Activated gamma-delta T cell treated with Interleukin-2 at 50 U/mL for 16 hours (primary cell): ENCODE measurements at regions not wholly inside any gene's neighbourhood (a gene's known extent, or its start where the extent isn't known, plus 50 kb on each side); places are given as distances from the start of the nearest gene placed in this dataset.
A peak's percentile ranks its signal among the peaks of the same experiment; 100 is the strongest.
"Not testable (repeated sequence)": the region's sequence is repeated elsewhere in the genome, so short reads cannot be mapped to it uniquely, and the experiment has no call there.

Source experiments
- DNase-seq: peaks from one replicate; pipeline ENCODE4 v3.0.0-alpha.2; 2020

GRCh38 chr13:72657379-72657778 lies 70.0 kb downstream of the MZT1 start:
- DNase-seq = no peak

- no peak for DNase-seq
Observed at GRCh38 chr13:72656357-72656756, 71.1 kb downstream of the MZT1 start.

DNA sequence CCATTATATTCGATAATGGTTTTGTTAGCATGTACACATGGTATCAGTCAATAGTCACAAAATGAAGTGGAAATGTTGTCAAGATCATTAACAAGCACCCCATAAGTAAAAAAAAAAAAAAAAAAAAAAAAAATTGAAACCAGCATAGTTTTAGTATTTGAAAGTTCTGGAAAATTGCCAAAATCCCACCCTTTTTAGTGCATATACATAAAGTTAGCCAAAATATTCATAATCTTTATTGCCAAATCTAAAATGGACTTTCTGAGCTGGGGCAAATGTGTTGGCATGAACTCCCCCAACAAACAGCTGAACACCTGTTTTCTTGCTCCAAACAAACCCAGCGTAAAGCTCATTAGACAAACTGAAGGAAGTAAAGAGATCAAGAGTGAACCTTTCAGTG lies 73.9 kb downstream of the MZT1 start:
- no peak for DNase-seq

DNA sequence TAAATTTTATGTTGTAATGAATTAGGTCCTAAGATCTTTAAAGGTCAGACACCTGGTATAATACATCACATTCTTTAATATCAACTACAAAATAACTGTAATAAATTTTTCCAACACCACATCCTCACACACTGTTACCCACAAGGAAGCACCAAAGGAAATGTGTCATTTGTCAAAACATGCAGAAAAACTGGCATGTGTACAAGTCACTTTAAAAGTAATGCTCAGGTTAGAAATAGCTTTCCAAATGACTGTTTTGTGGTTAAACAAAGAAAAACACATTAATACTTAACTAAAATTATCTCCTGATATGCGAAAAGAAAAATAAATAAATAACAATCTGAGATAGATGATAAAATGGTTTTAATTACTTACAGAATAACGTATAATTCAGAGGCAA lies 74.7 kb downstream of the MZT1 start:
- DNase-seq = no peak

- DNase-seq = no peak
Observed at GRCh38 chr13:72651144-72651543, 76.3 kb downstream of the MZT1 start.

GRCh38 chr13:72650051-72650700 lies 77.3 kb downstream of the MZT1 start:
- DNase-seq = no peak

DNA sequence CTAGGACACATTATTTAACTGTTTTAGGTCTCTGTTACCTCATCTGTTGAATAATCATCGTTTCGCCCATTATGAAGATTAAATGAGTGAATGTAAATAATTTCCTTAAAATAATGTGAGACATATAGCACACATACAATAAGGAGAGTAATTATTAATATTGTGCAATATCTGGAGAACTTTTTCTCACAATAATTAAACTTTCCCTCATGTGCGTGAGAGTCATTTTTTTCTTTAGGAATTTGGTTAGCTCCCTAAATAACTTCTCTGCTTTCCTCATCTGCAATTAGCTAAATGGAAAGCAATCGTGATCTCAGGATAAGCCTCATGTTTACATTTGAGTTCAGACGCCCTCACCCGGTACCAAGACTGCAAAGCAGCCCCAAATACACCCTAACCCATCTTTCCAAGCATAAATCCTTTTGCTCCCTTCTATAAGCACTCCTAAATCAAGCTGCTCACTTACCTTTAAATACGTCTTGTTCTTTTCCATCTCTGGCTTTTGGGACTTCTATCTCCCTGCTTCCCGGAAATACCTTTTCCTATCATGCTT lies 78.8 kb downstream of the MZT1 start:
- no peak for DNase-seq

GRCh38 chr13:72647422-72647821 lies 80.0 kb downstream of the MZT1 start:
- no peak for DNase-seq

- DNase-seq = no peak
Observed at GRCh38 chr13:72645521-72645920, 81.9 kb downstream of the MZT1 start.

DNA sequence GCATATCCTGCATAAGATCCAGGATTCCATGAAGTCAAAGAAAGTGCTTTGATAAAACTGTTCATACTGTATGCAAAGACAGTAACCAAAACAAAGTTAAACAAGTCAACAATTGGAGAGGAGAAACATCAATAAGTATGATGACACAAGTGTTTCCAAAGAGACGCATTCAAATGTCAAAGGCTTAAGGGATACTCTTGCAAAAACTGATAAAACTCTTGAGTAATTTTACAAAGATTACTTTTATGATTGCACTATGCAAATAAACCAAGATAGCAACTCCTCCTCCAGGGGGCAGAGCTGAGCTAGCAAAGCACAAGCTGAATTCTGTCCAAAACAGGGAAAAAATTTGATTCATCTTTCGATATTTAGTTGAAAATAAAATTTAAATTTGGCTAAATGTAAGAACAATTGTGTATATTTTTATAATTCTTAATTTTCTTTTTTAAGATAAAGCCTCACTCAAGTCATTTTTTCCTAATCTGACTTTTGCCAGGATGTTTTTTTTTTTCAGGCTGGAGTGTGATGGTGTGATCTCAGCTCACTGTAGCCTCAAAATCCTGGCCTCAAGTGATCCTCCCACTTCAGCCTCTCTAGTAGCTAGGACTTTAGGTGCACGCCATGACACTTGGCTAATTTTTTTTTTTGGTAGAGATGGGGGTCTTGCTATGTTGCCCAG lies 84.0 kb downstream of the MZT1 start:
- DNase-seq = peak; percentile 20

DNA sequence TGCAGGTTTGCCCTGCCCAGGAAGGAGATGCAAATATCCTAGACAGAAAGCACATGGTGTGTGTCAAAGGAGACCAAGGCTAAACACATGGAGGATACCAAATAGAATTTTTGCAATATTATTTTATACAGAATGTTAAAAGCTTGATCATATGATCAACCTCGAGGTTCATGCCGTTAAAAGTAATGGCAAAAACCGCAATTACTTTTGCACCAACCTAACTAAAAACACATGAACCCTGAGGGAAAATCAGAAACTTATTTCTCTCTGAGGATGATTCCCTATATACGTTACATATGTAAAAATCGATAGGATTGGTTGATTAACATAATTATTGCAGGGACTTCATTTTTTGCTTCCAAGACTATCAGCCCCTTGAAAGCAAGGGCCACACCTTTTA lies 88.1 kb downstream of the MZT1 start:
- no peak for DNase-seq

DNA sequence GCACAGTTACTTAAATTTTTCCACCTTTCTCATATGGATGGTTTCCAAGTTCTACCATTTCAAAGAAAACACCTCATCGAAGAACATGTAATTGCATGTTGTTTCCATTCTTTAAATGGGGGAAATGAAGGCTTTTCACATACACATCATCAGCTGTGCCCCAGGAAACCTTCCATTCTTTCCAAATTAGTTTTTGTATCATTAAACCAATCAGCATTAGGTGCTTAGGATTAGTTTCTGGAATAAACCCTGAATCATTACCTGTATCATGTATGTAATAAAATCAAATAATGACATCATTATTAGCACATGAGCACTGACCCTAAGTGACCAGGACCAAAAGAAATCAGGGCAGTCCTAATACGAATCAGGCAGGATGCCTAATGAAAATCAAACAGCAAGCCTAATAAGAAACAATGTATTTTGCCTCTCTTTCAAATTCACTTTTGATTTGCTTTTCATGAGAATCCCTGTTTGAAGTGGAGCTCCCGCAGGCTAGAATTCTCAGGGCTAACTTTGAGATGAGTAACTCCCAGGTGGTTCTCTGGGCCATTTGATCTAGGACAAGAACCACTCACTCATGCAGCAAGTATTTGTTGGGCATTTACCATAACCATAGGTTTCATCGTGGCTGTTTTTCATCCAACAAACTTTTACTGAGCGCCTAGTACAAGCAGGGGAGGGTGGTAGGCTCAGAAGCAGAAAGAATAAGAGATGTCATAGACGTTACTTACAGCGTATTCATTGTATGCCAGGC lies 89.2 kb downstream of the MZT1 start:
- DNase-seq = no peak

DNA sequence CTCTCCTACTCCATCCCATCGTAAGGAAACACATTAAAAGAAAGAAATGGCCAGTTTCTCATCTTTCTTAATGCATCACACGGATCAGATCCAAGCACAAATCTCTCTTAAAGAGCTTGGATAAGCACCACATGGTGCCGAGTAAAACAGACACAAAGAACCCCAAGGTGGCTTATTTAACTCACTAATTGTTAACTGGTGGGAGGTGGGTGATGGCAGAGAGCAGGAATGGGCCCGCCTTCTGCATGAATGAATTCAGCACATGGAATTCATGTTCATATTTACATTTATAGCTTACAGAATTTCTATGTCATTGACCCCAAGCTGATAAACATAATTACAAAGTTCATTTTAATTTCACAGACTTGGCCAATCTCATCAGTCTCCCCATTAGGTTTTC lies 89.9 kb downstream of the MZT1 start:
- no peak for DNase-seq

DNA sequence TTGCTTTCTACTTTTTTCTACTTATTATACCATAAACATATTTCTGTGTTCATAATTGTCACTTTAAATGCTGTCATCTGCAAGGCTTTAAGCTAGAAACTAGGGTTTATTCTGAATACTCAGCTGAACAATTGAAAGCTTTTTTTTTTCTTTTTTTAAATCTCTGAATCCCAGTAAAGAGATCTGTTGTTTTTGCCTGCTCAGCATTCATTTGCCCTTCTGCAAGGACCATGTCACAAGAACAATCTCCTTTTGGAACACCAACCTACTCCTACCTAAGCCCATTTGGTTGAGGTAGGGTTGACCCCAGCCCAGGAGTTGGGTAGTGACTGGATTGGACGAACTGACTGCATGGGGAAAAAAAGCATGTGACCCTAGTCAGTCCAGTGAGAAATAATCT lies 92.6 kb downstream of the MZT1 start:
- no peak for DNase-seq

- no peak for DNase-seq
Observed at GRCh38 chr13:72622546-72622945, 104.9 kb downstream of the MZT1 start.

DNA sequence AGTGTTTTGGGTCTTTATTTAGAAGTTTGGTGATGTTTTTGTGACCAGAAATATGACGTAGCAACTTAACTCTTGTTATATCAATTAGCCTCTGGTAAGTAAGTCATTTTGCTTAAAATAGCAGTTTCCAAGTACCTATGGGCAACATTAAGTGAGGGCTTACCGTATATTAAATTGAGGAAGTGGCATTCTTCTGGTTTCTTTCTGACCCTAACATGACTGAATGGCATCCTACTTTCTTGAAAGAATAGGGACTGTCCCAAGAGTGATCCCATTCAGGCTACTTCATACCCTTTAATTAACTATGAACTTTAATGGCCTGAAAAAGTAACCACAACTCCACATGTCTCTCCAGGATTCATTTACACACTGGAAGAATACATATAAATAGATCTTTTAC lies 106.6 kb downstream of the MZT1 start:
- no peak for DNase-seq

DNA sequence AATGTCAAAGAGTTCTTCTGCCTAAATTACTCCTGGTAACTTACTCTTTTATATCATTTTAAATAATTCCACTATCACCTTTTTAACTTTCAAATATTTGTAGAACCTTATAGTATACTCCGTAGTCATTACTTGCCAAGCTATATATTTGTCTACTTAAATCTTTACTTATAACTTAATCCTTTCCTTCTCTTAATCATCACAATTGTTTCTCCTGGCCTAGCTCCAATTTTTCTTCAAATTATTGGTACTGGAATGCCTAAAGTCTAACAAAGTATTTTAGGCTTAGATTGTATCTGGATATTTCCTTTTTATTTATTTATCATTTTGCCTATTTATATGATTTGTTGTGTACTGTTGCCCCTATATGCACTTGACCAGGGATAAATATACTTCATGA lies 109.5 kb downstream of the MZT1 start:
- no peak for DNase-seq

DNA sequence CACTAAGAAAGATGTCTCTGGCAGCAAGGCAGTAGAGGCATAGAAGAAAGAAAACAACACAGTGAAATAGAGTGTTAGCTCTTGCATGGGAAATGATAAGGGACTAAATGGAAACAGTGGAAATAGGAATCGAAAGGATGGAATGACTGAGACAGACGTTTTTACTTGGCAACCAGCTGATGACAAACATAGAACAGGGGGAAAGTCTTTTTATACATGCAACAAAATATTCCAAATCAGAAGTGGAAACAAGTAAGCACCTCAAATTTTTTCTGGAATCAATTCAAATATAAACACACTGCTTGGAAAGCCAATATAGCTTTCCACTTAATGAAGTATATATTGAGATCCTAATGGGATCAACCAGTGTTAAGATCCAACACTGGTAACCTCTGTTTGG lies 110.2 kb downstream of the MZT1 start:
- DNase-seq = no peak

DNA sequence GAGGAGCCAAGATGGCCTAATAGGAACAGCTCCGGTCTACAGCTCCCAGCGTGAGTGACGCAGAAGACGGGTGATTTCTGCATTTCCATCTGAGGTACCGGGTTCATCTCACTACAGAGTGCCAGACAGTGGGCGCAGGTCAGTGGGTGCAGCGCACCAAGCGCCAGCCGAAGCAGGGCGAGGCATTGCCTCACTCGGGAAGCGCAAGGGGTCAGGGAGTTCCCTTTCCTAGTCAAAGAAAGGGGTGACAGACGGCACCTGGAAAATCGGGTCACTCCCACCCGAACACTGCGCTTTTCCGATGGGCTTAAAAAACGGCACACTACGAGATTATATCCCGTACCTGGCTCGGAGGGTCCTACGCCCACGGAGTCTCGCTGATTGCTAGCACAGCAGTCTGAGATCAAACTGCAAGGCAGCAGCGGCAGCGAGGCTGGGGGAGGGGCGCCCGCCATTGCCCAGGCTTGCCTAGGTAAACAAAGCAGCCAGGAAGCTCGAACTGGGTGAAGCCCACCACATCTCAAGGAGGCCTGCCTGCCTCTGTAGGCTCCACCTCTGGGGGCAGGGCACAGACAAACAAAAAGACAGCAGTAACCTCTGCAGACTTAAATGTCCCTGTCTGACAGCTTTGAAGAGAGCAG lies 117.1 kb downstream of the MZT1 start:
- DNase-seq = not testable (repeated sequence)

GRCh38 chr13:72599178-72599743 lies 128.2 kb downstream of the MZT1 start:
- DNase-seq = no peak

- DNase-seq = no peak
Observed at GRCh38 chr13:72590091-72590740, 137.2 kb downstream of the MZT1 start.

DNA sequence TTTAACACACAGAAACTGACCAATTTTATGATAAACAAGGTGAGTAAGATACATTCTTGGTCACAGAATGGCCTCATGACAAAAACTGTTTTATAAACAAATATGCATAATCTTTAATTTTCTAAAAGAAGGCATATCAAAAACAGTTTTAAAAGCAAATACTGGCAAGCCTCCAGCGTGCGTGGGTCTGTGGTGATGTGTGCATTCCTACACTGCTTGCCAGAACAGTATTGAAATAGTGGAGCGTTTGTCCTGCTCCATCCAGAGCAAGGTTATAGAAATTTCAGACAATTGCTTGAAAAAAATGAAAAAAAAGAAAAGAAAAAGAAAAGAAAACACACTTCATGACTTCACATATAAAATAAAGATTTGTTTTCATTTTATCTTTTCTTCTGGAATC lies 140.9 kb downstream of the MZT1 start:
- no peak for DNase-seq

DNA sequence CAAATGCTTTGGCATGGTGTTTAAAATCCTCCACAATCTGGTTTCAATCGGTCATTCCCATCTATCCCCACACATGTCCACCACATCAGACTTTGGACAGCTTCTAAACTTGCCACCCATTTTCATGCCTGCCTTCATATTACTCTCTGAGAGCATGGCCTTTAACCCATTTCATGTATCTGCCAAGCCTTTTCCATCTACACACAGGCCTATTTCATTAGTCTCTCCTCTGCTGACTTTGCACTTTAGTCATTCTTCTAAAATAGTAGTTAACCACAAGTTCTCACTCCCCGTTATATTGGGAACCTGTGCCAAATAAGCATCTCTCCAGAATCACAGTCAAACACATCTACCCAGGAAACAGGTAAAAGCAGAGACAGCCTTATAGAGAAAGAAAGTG lies 142.2 kb downstream of the MZT1 start:
- no peak for DNase-seq
